ENCODE measurements at regions not wholly inside any gene's neighbourhood (a gene's known extent, or its start where the extent isn't known, plus 50 kb on each side); places are given as distances from the start of the nearest gene placed in this dataset.
A peak's percentile ranks its signal among the peaks of the same experiment; 100 is the strongest.

- no peak for DNase-seq
Measured at GRCh38 chr10:121661451-121661851, 63.2 kb upstream of the FGFR2 start.

GRCh38 chr10:121659236-121659635 is 61.0 kb upstream of the FGFR2 start:
- no peak for DNase-seq

- DNase-seq, result no peak
Measured at GRCh38 chr10:121658611-121659010, 60.4 kb upstream of the FGFR2 start.

- no peak for DNase-seq
Measured at GRCh38 chr10:121658111-121658510, 59.9 kb upstream of the FGFR2 start.

- no peak for DNase-seq
Measured at GRCh38 chr10:121655254-121656144, 57.3 kb upstream of the FGFR2 start.

GRCh38 chr10:121654021-121654545 is 55.8 kb upstream of the FGFR2 start:
- no peak for DNase-seq

- no peak for DNase-seq
Measured at GRCh38 chr10:121653608-121654007, 55.4 kb upstream of the FGFR2 start.

GRCh38 chr10:121648493-121648892 is 50.2 kb upstream of the FGFR2 start:
- DNase-seq, result peak in 1 of 2 donors; percentile 65

GRCh38 chr10:121648059-121648458 is 49.8 kb upstream of the FGFR2 start:
- DNase-seq, result peak in 1 of 2 donors; percentile 65

Data from hippocampal formation (tissue), 2 donors.